H1 (cell line): ENCODE measurements at regions not wholly inside any gene's neighbourhood (a gene's known extent, or its start where the extent isn't known, plus 50 kb on each side); places are given as distances from the start of the nearest gene placed in this dataset.

ENCODE experiments used
- CBX8 ChIP-seq: fragments of 300-800, 300-1000 bp; sonication (generic); IDR thresholded peaks from 2 replicates; pipeline ENCODE4 v1.7.1; 2016; ENCODE audit warnings: low read depth, low read length, borderline replicate concordance
- KDM1A ChIP-seq: fragments of 200-600, 300-600 bp; sonication (generic); IDR thresholded peaks from 2 replicates; pipeline ENCODE4 v1.7.1; 2016; ENCODE audit warnings: mild to moderate bottlenecking, low read length, borderline replicate concordance
- KDM5A ChIP-seq: fragments of 200-600 bp; IDR thresholded peaks from 2 replicates; pipeline ENCODE4 v1.7.1; 2012; ENCODE audit warnings: mild to moderate bottlenecking, low read length, inconsistent platforms, mixed read lengths
- RNF2 ChIP-seq: fragments of 200-900, 300-1000 bp; sonication (generic); IDR thresholded peaks from 2 replicates; pipeline ENCODE4 v1.7.1; 2016; ENCODE audit warnings: borderline replicate concordance, low read depth, mild to moderate bottlenecking, antibody characterized with exemption, low read length; ENCODE audit not compliant: poor library complexity, severe bottlenecking; ENCODE audit errors: missing control alignments
- TBP ChIP-seq: IDR thresholded peaks from 2 replicates; pipeline ENCODE4 v1.6.1; 2011; ENCODE audit warnings: low read depth, low read length, improper control_type of control experiment
- TF ChIP-seq, protein P1 (sequence below): fragments of 300-600 bp; sonication (generic); IDR thresholded peaks from 2 replicates; pipeline ENCODE4 v1.7.1; 2012; ENCODE audit warnings: low read length, moderate library complexity, mild to moderate bottlenecking, inconsistent platforms; ENCODE audit not compliant: insufficient replicate concordance
- TF ChIP-seq, protein P2 (sequence below): IDR thresholded peaks from 2 replicates; pipeline ENCODE4 v1.6.1; 2011; ENCODE audit warnings: low read length, improper control_type of control experiment
- TF ChIP-seq, protein P3 (sequence below): IDR thresholded peaks from 2 replicates; pipeline ENCODE4 v1.6.1; 2011; ENCODE audit warnings: low read depth, mild to moderate bottlenecking, low read length; ENCODE audit not compliant: insufficient read depth

DNA sequence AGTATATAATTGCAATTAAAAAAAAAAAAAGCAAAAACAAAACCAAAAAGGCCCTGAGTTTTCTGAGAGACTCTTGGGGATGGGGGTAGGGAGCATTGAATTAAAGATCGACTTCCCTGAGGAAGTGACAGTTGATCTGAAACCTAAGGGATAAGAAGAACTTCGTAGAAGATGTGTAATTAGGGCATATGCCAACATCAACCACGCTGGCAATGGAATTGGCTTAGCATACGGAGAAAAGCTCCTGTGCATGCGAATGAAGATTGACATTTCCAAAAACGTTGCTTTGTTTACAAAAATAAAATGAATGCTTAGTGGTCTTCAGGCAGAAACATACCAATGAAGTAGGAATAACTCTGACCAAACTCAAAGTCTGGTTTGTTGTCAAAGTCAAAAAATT, 307.6 kb upstream of the ZNF521 start (continued):
- TF ChIP-seq, protein P1, sequence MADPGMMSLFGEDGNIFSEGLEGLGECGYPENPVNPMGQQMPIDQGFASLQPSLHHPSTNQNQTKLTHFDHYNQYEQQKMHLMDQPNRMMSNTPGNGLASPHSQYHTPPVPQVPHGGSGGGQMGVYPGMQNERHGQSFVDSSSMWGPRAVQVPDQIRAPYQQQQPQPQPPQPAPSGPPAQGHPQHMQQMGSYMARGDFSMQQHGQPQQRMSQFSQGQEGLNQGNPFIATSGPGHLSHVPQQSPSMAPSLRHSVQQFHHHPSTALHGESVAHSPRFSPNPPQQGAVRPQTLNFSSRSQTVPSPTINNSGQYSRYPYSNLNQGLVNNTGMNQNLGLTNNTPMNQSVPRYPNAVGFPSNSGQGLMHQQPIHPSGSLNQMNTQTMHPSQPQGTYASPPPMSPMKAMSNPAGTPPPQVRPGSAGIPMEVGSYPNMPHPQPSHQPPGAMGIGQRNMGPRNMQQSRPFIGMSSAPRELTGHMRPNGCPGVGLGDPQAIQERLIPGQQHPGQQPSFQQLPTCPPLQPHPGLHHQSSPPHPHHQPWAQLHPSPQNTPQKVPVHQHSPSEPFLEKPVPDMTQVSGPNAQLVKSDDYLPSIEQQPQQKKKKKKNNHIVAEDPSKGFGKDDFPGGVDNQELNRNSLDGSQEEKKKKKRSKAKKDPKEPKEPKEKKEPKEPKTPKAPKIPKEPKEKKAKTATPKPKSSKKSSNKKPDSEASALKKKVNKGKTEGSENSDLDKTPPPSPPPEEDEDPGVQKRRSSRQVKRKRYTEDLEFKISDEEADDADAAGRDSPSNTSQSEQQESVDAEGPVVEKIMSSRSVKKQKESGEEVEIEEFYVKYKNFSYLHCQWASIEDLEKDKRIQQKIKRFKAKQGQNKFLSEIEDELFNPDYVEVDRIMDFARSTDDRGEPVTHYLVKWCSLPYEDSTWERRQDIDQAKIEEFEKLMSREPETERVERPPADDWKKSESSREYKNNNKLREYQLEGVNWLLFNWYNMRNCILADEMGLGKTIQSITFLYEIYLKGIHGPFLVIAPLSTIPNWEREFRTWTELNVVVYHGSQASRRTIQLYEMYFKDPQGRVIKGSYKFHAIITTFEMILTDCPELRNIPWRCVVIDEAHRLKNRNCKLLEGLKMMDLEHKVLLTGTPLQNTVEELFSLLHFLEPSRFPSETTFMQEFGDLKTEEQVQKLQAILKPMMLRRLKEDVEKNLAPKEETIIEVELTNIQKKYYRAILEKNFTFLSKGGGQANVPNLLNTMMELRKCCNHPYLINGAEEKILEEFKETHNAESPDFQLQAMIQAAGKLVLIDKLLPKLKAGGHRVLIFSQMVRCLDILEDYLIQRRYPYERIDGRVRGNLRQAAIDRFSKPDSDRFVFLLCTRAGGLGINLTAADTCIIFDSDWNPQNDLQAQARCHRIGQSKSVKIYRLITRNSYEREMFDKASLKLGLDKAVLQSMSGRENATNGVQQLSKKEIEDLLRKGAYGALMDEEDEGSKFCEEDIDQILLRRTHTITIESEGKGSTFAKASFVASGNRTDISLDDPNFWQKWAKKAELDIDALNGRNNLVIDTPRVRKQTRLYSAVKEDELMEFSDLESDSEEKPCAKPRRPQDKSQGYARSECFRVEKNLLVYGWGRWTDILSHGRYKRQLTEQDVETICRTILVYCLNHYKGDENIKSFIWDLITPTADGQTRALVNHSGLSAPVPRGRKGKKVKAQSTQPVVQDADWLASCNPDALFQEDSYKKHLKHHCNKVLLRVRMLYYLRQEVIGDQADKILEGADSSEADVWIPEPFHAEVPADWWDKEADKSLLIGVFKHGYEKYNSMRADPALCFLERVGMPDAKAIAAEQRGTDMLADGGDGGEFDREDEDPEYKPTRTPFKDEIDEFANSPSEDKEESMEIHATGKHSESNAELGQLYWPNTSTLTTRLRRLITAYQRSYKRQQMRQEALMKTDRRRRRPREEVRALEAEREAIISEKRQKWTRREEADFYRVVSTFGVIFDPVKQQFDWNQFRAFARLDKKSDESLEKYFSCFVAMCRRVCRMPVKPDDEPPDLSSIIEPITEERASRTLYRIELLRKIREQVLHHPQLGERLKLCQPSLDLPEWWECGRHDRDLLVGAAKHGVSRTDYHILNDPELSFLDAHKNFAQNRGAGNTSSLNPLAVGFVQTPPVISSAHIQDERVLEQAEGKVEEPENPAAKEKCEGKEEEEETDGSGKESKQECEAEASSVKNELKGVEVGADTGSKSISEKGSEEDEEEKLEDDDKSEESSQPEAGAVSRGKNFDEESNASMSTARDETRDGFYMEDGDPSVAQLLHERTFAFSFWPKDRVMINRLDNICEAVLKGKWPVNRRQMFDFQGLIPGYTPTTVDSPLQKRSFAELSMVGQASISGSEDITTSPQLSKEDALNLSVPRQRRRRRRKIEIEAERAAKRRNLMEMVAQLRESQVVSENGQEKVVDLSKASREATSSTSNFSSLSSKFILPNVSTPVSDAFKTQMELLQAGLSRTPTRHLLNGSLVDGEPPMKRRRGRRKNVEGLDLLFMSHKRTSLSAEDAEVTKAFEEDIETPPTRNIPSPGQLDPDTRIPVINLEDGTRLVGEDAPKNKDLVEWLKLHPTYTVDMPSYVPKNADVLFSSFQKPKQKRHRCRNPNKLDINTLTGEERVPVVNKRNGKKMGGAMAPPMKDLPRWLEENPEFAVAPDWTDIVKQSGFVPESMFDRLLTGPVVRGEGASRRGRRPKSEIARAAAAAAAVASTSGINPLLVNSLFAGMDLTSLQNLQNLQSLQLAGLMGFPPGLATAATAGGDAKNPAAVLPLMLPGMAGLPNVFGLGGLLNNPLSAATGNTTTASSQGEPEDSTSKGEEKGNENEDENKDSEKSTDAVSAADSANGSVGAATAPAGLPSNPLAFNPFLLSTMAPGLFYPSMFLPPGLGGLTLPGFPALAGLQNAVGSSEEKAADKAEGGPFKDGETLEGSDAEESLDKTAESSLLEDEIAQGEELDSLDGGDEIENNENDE = no peak
- no peak for TF ChIP-seq RNF2
- TF ChIP-seq, protein P2, sequence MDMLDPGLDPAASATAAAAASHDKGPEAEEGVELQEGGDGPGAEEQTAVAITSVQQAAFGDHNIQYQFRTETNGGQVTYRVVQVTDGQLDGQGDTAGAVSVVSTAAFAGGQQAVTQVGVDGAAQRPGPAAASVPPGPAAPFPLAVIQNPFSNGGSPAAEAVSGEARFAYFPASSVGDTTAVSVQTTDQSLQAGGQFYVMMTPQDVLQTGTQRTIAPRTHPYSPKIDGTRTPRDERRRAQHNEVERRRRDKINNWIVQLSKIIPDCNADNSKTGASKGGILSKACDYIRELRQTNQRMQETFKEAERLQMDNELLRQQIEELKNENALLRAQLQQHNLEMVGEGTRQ = no peak
- TF ChIP-seq KDM1A = no peak
- TF ChIP-seq CBX8 = no peak
- TF ChIP-seq, protein P3, sequence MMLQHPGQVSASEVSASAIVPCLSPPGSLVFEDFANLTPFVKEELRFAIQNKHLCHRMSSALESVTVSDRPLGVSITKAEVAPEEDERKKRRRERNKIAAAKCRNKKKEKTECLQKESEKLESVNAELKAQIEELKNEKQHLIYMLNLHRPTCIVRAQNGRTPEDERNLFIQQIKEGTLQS = no peak
- TF ChIP-seq TBP = no peak
- no peak for TF ChIP-seq KDM5A
